A549 (cell line): ENCODE measurements at regions not wholly inside any gene's neighbourhood (a gene's known extent, or its start where the extent isn't known, plus 50 kb on each side); places are given as distances from the start of the nearest gene placed in this dataset.

Source experiments
- CBX8 ChIP-seq: fragments of 200-600 bp; sonication (generic); IDR thresholded peaks from 2 replicates; pipeline ENCODE4 v1.6.1; 2016
- CEBPB ChIP-seq, 2 experiments: fragments of >200 bp in 1 of 2; sonication (Bioruptor Twin) in 1 of 2; formaldehyde crosslinking in 1 of 2; IDR thresholded peaks; 2 replicates each; pipeline ENCODE4 v1.6.1; 2012 to 2016
- GATA3 ChIP-seq: IDR thresholded peaks from 2 replicates; pipeline ENCODE4 v1.6.1; 2012; ENCODE audit warnings: borderline replicate concordance
- JUN ChIP-seq, 2 experiments: fragments of >200 bp; sonication (Bioruptor Twin); formaldehyde crosslinking; IDR thresholded peaks; 2 replicates in 1 of 2; 3 replicates in 1 of 2; pipeline ENCODE4 v1.6.1; 2016 to 2017
- MAZ ChIP-seq: fragments of 150-350 bp; IDR thresholded peaks from 2 replicates; pipeline ENCODE4 v1.6.1; 2014; ENCODE audit warnings: antibody characterized with exemption, low read depth, low read length, borderline replicate concordance
- MYC ChIP-seq: IDR thresholded peaks from 2 replicates; pipeline ENCODE4 v1.6.1; 2012; ENCODE audit warnings: mild to moderate bottlenecking, inconsistent platforms, low read length, improper control_type of control experiment, borderline replicate concordance
- POLR2A ChIP-seq: IDR thresholded peaks from 2 replicates; pipeline ENCODE4 v1.6.1; 2012; ENCODE audit warnings: mild to moderate bottlenecking, low read length
- RAD21 ChIP-seq, 2 experiments: fragments of >200 bp in 1 of 2; sonication (Bioruptor Twin) in 1 of 2; formaldehyde crosslinking in 1 of 2; IDR thresholded peaks in 1 of 2; conservative IDR thresholded peaks in 1 of 2; 2 replicates in 1 of 2; 3 replicates in 1 of 2; pipeline ENCODE4 v1.6.1; 2012 to 2018; ENCODE audit warnings: inconsistent platforms in 1 of 2
- SMC3 ChIP-seq: fragments of >200 bp; sonication (Bioruptor Twin); formaldehyde crosslinking; IDR thresholded peaks from 3 replicates; pipeline ENCODE4 v1.6.1; 2018; ENCODE audit warnings: inconsistent platforms
- SREBF2 ChIP-seq: fragments of 450-650 bp; IDR thresholded peaks from 2 replicates; pipeline ENCODE4 v1.6.1; 2014; ENCODE audit warnings: mild to moderate bottlenecking, moderate library complexity
- ZSCAN20 ChIP-seq: fragments of 250-450 bp; sonication (Bioruptor Pico); IDR thresholded peaks from 2 replicates; pipeline ENCODE4 v1.8.0; 2022; ENCODE audit warnings: mild to moderate bottlenecking, moderate library complexity
- TF ChIP-seq, protein P1 (sequence below): fragments of >200 bp; sonication (Bioruptor Twin); formaldehyde crosslinking; IDR thresholded peaks from 3 replicates; pipeline ENCODE4 v1.5.1; 2016
- TF ChIP-seq, protein P2 (sequence below): fragments of 250-450 bp; sonication (Bioruptor Pico); IDR thresholded peaks from 2 replicates; pipeline ENCODE4 v1.5.0; 2021; ENCODE audit warnings: mild to moderate bottlenecking, moderate library complexity, borderline replicate concordance
- TF ChIP-seq, protein P3 (sequence below): fragments of 450-650 bp; IDR thresholded peaks from 2 replicates; pipeline ENCODE4 v1.6.1; 2014; ENCODE audit warnings: antibody characterized with exemption

DNA sequence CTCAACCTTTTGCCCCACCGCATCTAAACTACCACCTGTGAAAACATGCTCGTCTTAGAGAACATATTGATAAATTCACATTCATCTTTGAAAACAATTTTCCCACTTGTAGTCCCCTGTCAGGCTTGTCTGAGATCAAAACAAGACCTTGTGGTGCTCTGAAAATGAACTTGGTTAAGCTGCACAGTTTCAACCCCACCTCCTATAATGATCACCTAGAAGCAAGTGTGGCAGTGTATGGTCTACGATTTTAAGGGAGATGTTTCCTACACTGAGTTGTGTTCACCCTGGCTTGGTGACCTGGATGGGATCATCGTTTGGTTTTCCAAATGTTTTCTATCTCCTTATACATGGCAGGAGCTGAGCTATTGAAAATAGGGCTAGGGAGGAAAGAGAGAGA, 539.4 kb downstream of the DOK5 start:
- TF ChIP-seq, protein P1, sequence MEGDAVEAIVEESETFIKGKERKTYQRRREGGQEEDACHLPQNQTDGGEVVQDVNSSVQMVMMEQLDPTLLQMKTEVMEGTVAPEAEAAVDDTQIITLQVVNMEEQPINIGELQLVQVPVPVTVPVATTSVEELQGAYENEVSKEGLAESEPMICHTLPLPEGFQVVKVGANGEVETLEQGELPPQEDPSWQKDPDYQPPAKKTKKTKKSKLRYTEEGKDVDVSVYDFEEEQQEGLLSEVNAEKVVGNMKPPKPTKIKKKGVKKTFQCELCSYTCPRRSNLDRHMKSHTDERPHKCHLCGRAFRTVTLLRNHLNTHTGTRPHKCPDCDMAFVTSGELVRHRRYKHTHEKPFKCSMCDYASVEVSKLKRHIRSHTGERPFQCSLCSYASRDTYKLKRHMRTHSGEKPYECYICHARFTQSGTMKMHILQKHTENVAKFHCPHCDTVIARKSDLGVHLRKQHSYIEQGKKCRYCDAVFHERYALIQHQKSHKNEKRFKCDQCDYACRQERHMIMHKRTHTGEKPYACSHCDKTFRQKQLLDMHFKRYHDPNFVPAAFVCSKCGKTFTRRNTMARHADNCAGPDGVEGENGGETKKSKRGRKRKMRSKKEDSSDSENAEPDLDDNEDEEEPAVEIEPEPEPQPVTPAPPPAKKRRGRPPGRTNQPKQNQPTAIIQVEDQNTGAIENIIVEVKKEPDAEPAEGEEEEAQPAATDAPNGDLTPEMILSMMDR = no peak
- TF ChIP-seq JUN (IDR thresholded peaks at IDR 0.05) (no peak), SMC3 (no peak), SREBF2 (no peak), CBX8 (no peak), RAD21 (conservative IDR thresholded peaks at IDR 0.05 in 1 of 2, IDR thresholded peaks at IDR 0.05 in 1 of 2) (no peak), CEBPB (IDR thresholded peaks at IDR 0.05) (no peak), MYC (no peak), MAZ (no peak), GATA3 (no peak), POLR2A (no peak), ZSCAN20 (no peak)
- TF ChIP-seq, protein P2, sequence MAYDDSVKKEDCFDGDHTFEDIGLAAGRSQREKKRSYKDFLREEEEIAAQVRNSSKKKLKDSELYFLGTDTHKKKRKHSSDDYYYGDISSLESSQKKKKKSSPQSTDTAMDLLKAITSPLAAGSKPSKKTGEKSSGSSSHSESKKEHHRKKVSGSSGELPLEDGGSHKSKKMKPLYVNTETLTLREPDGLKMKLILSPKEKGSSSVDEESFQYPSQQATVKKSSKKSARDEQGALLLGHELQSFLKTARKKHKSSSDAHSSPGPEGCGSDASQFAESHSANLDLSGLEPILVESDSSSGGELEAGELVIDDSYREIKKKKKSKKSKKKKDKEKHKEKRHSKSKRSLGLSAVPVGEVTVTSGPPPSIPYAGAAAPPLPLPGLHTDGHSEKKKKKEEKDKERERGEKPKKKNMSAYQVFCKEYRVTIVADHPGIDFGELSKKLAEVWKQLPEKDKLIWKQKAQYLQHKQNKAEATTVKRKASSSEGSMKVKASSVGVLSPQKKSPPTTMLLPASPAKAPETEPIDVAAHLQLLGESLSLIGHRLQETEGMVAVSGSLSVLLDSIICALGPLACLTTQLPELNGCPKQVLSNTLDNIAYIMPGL (CRISPR knock-in tag) = no peak
- TF ChIP-seq, protein P3, sequence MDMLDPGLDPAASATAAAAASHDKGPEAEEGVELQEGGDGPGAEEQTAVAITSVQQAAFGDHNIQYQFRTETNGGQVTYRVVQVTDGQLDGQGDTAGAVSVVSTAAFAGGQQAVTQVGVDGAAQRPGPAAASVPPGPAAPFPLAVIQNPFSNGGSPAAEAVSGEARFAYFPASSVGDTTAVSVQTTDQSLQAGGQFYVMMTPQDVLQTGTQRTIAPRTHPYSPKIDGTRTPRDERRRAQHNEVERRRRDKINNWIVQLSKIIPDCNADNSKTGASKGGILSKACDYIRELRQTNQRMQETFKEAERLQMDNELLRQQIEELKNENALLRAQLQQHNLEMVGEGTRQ = no peak
